ENCODE measurements at regions not wholly inside any gene's neighbourhood (a gene's known extent, or its start where the extent isn't known, plus 50 kb on each side); places are given as distances from the start of the nearest gene placed in this dataset.

DNA sequence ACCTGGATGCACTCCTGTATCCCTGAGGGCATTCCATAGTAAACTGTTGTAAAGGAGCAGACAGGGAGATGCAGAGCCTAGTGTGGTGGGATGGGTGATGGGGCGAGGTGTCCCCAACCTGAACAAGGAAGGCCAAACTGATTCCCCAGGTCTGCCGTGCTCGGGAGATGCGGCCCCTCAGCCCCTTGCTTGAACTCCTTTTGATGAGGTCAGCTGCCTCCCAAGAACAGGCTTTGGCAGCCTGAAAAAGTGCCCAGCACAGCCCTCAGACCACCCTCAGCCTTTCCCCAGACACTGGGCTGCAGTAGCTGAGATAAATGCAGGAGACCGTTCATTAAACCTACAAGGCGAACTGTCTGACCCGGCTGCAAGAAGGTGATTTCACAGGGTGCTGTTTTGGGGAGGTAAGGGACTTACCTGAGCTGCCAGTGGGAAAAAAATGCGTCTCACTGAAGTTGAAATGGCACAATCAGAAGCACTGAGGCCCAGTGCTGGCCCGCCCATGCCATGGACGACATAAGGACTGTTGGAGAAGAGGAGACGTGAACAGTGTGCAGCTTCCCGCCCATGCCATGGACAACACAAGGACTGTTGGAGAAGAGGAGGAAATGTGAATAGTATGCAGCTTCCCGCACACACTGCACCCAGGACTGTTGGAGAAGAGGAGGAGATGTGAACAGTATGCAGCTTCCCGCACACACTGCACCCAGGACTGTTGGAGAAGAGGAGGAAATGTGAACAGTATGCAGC, 148.4 kb upstream of the FAM20C start:
- Histone ChIP-seq H3K4me1 (ENCODE audit: control insufficient read depth in 3 of 3, insufficient read depth in 3 of 3, low read length in 3 of 3) (peaks cover 0 to 5% (median 0%) of the 10 kb centered on the region in 3 donors), H3K27me3 (ENCODE audit: control insufficient read depth in 3 of 3, insufficient read depth in 3 of 3, low read length in 3 of 3) (peaks cover 15 to 23% (median 16%) of the 10 kb centered on the region in 3 donors), H3K4me3 (ENCODE audit: low read length in 3 of 3) (no peak overlapping the region), H3K9ac (ENCODE audit: low read depth in 1 of 3, low read length in 3 of 3) (no peak overlapping the region), H3K36me3 (ENCODE audit: control insufficient read depth in 3 of 3, insufficient read depth in 3 of 3, low read length in 3 of 3) (no peaks in the 10 kb centered on the region), H3K9me3 (ENCODE audit: control insufficient read depth in 3 of 3, low read length in 3 of 3) (no peaks in the 10 kb centered on the region), H3K27ac (ENCODE audit: low read depth, low read length) (no peak overlapping the region)

DNA sequence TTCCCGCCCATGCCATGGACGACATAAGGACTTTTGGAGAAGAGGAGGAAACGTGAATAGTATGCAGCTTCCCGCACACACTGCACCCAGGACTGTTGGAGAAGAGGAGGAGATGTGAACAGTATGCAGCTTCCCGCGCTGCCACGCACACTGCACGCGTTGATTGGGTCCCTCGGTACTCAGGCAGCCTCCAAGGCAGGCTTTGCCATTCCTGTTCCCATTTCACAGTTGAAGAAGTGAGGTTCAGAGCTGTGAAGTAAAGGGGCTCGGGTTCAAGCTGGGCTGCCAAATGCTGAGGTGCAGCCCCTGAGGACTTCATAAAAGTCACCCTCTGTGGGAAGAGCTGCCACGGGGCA, 147.9 kb upstream of the FAM20C start:
- no peak overlapping the region for H3K9ac ChIP-seq (ENCODE audit: low read depth in 1 of 3, low read length in 3 of 3)
- peaks cover 0 to 5% (median 0%) of the 10 kb centered on the region in 3 donors for H3K4me1 ChIP-seq (ENCODE audit: control insufficient read depth in 3 of 3, insufficient read depth in 3 of 3, low read length in 3 of 3)
- H3K9me3 ChIP-seq (ENCODE audit: control insufficient read depth in 3 of 3, low read length in 3 of 3) = no peaks in the 10 kb centered on the region
- H3K4me3 ChIP-seq (ENCODE audit: low read length in 3 of 3) = no peak overlapping the region
- no peak overlapping the region for H3K27ac ChIP-seq (ENCODE audit: low read depth, low read length)
- peaks cover 15 to 23% (median 16%) of the 10 kb centered on the region in 3 donors for H3K27me3 ChIP-seq (ENCODE audit: control insufficient read depth in 3 of 3, insufficient read depth in 3 of 3, low read length in 3 of 3)
- H3K36me3 ChIP-seq (ENCODE audit: control insufficient read depth in 3 of 3, insufficient read depth in 3 of 3, low read length in 3 of 3) = no peaks in the 10 kb centered on the region

- no peaks in the 10 kb centered on the region for H3K9me3 ChIP-seq (ENCODE audit: control insufficient read depth in 3 of 3, low read length in 3 of 3)
These were observed 147.0 kb upstream of the FAM20C start for GRCh38 chr7:45106-46090.

DNA sequence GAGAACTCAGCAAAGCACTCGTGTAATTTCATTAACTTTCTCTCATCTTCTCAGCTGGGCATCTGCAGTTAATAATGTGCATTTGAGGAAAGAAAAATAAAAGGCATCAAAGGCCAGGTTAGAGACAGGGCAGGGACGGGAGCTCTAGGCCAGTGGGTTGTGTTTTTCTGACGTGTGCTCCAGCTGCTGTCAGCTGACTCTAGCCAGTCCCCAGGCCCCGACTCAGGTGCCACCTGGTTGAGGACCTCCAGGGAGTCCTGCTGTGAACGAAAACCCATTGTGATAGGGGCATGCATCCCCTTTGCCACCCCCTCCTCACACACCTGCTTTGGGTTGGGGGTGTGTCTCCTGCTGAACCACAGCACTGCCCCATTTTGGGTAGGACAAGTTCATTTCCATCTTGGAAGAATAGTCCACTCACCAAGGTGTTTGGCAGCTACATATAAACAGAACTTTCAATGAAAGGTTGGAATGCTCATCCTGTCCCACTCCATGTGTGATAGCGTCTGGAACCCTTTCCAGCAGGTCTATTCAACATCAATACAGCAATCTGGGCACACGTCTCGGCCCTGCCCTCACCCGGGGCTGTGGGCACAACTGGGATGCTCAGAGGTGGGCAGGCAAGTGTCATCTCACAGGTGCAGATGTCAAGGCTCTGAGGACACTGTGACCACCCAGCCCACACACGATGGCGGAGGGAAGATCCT, 146.1 kb upstream of the FAM20C start:
- peaks cover 0 to 3% (median 0%) of the 10 kb centered on the region in 3 donors for H3K4me1 ChIP-seq (ENCODE audit: control insufficient read depth in 3 of 3, insufficient read depth in 3 of 3, low read length in 3 of 3)
- no peaks in the 10 kb centered on the region for H3K36me3 ChIP-seq (ENCODE audit: control insufficient read depth in 3 of 3, insufficient read depth in 3 of 3, low read length in 3 of 3)
- no peak overlapping the region for H3K9ac ChIP-seq (ENCODE audit: low read depth in 1 of 3, low read length in 3 of 3)
- H3K4me3 ChIP-seq (ENCODE audit: low read length in 3 of 3) = no peak overlapping the region
- H3K27ac ChIP-seq (ENCODE audit: low read depth, low read length) = no peak overlapping the region
- peaks cover 15 to 23% (median 18%) of the 10 kb centered on the region in 3 donors for H3K27me3 ChIP-seq (ENCODE audit: control insufficient read depth in 3 of 3, insufficient read depth in 3 of 3, low read length in 3 of 3)
- H3K9me3 ChIP-seq (ENCODE audit: control insufficient read depth in 3 of 3, low read length in 3 of 3) = no peaks in the 10 kb centered on the region

More at GRCh38 chr7:45106-46090, 147.0 kb upstream of the FAM20C start:
- H3K9ac ChIP-seq (ENCODE audit: low read depth in 1 of 3, low read length in 3 of 3) = no peak overlapping the region
- H3K4me3 ChIP-seq (ENCODE audit: low read length in 3 of 3) = no peak overlapping the region
- no peaks in the 10 kb centered on the region for H3K36me3 ChIP-seq (ENCODE audit: control insufficient read depth in 3 of 3, insufficient read depth in 3 of 3, low read length in 3 of 3)
- H3K27ac ChIP-seq (ENCODE audit: low read depth, low read length) = no peak overlapping the region
- peaks cover 0 to 5% (median 0%) of the 10 kb centered on the region in 3 donors for H3K4me1 ChIP-seq (ENCODE audit: control insufficient read depth in 3 of 3, insufficient read depth in 3 of 3, low read length in 3 of 3)
- H3K27me3 ChIP-seq (ENCODE audit: control insufficient read depth in 3 of 3, insufficient read depth in 3 of 3, low read length in 3 of 3) = peaks cover 15 to 23% (median 18%) of the 10 kb centered on the region in 3 donors

- Histone ChIP-seq H3K9me3 (ENCODE audit: control insufficient read depth in 3 of 3, low read length in 3 of 3) (no peaks in the 10 kb centered on the region), H3K27ac (ENCODE audit: low read depth, low read length) (no peak overlapping the region), H3K4me1 (ENCODE audit: control insufficient read depth in 3 of 3, insufficient read depth in 3 of 3, low read length in 3 of 3) (no peaks in the 10 kb centered on the region), H3K9ac (ENCODE audit: low read depth in 1 of 3, low read length in 3 of 3) (no peak overlapping the region), H3K27me3 (ENCODE audit: control insufficient read depth in 3 of 3, insufficient read depth in 3 of 3, low read length in 3 of 3) (peaks cover 15 to 23% (median 18%) of the 10 kb centered on the region in 3 donors), H3K36me3 (ENCODE audit: control insufficient read depth in 3 of 3, insufficient read depth in 3 of 3, low read length in 3 of 3) (no peaks in the 10 kb centered on the region), H3K4me3 (ENCODE audit: low read length in 3 of 3) (no peak overlapping the region)
These were observed 145.6 kb upstream of the FAM20C start for GRCh38 chr7:46830-47140.

- no peaks in the 10 kb centered on the region for H3K9me3 ChIP-seq (ENCODE audit: control insufficient read depth in 3 of 3, low read length in 3 of 3)
- no peak overlapping the region for H3K4me3 ChIP-seq (ENCODE audit: low read length in 3 of 3)
- H3K36me3 ChIP-seq (ENCODE audit: control insufficient read depth in 3 of 3, insufficient read depth in 3 of 3, low read length in 3 of 3) = no peaks in the 10 kb centered on the region
- H3K27me3 ChIP-seq (ENCODE audit: control insufficient read depth in 3 of 3, insufficient read depth in 3 of 3, low read length in 3 of 3) = peaks cover 0 to 4% (median 3%) of the 10 kb centered on the region in 3 donors
- peaks cover under 1 to 3% (median 2%) of the 10 kb centered on the region in 3 donors for H3K4me1 ChIP-seq (ENCODE audit: control insufficient read depth in 3 of 3, insufficient read depth in 3 of 3, low read length in 3 of 3)
- no peak overlapping the region for H3K27ac ChIP-seq (ENCODE audit: low read depth, low read length)
- H3K9ac ChIP-seq (ENCODE audit: low read depth in 1 of 3, low read length in 3 of 3) = no peak overlapping the region
These were observed 140.8 kb upstream of the FAM20C start for GRCh38 chr7:51456-52068.

GRCh38 chr7:52100-52499, 140.3 kb upstream of the FAM20C start:
- Histone ChIP-seq H3K4me1 (ENCODE audit: control insufficient read depth in 3 of 3, insufficient read depth in 3 of 3, low read length in 3 of 3) (peaks cover 5 to 6% (median 6%) of the 10 kb centered on the region in 3 donors), H3K4me3 (ENCODE audit: low read length in 3 of 3) (no peak overlapping the region), H3K9me3 (ENCODE audit: control insufficient read depth in 3 of 3, low read length in 3 of 3) (no peaks in the 10 kb centered on the region), H3K27ac (ENCODE audit: low read depth, low read length) (no peak overlapping the region), H3K36me3 (ENCODE audit: control insufficient read depth in 3 of 3, insufficient read depth in 3 of 3, low read length in 3 of 3) (no peaks in the 10 kb centered on the region), H3K9ac (ENCODE audit: low read depth in 1 of 3, low read length in 3 of 3) (no peak overlapping the region), H3K27me3 (ENCODE audit: control insufficient read depth in 3 of 3, insufficient read depth in 3 of 3, low read length in 3 of 3) (peaks cover 0 to 3% (median 0%) of the 10 kb centered on the region in 3 donors)

DNA sequence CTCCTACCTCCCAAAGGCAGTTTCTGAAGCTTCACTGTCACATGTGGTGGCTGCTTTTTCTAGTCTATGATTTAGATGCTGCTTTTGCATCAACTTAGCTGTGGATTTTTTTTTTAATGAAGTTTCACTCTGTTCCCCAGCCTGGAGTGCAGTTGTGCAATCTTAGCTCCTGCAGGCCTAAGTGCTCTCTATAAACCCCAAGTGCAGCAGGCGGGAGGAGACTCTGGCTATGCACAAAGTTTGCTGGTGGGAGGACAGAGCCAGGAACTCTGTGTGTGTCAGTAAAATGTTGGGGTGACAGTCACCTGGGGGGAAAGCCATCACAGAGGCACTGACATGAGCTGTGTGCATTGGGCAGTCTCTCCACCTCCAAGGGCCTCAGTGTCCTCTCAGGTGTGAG, 138.8 kb upstream of the FAM20C start:
- no peaks in the 10 kb centered on the region for H3K9me3 ChIP-seq (ENCODE audit: control insufficient read depth in 3 of 3, low read length in 3 of 3)
- no peak overlapping the region for H3K9ac ChIP-seq (ENCODE audit: low read depth in 1 of 3, low read length in 3 of 3)
- H3K36me3 ChIP-seq (ENCODE audit: control insufficient read depth in 3 of 3, insufficient read depth in 3 of 3, low read length in 3 of 3) = no peaks in the 10 kb centered on the region
- no peak overlapping the region for H3K27ac ChIP-seq (ENCODE audit: low read depth, low read length)
- no peak overlapping the region for H3K4me3 ChIP-seq (ENCODE audit: low read length in 3 of 3)
- H3K4me1 ChIP-seq (ENCODE audit: control insufficient read depth in 3 of 3, insufficient read depth in 3 of 3, low read length in 3 of 3) = peaks cover 11 to 15% (median 13%) of the 10 kb centered on the region in 3 donors
- peaks cover 0 to 5% (median 0%) of the 10 kb centered on the region in 3 donors for H3K27me3 ChIP-seq (ENCODE audit: control insufficient read depth in 3 of 3, insufficient read depth in 3 of 3, low read length in 3 of 3)

GRCh38 chr7:54615-55014, 137.8 kb upstream of the FAM20C start:
- Histone ChIP-seq H3K27ac (ENCODE audit: low read depth, low read length) (no peak overlapping the region), H3K9ac (ENCODE audit: low read depth in 1 of 3, low read length in 3 of 3) (no peak overlapping the region), H3K9me3 (ENCODE audit: control insufficient read depth in 3 of 3, low read length in 3 of 3) (no peaks in the 10 kb centered on the region), H3K4me1 (ENCODE audit: control insufficient read depth in 3 of 3, insufficient read depth in 3 of 3, low read length in 3 of 3) (peaks cover 11 to 15% (median 13%) of the 10 kb centered on the region in 3 donors), H3K4me3 (ENCODE audit: low read length in 3 of 3) (no peak overlapping the region), H3K36me3 (ENCODE audit: control insufficient read depth in 3 of 3, insufficient read depth in 3 of 3, low read length in 3 of 3) (no peaks in the 10 kb centered on the region), H3K27me3 (ENCODE audit: control insufficient read depth in 3 of 3, insufficient read depth in 3 of 3, low read length in 3 of 3) (peaks cover 0 to 5% (median 0%) of the 10 kb centered on the region in 3 donors)

Measured in skeletal muscle tissue (tissue), 3 donors.